ENCODE measurements at regions not wholly inside any gene's neighbourhood (a gene's known extent, or its start where the extent isn't known, plus 50 kb on each side); places are given as distances from the start of the nearest gene placed in this dataset.
"Not testable (repeated sequence)": the region's sequence is repeated elsewhere in the genome, so short reads cannot be mapped to it uniquely, and the experiment has no call there.

GRCh38 chr5:63894690-63895089, 67.6 kb downstream of the HTR1A start:
- no peak for DNase-seq (ENCODE audit: low read depth)

- no peak for DNase-seq (ENCODE audit: low read depth)
Observed at GRCh38 chr5:63878788-63879187, 83.5 kb downstream of the HTR1A start.

- no peak for DNase-seq (ENCODE audit: low read depth)
Observed at GRCh38 chr5:63877961-63878360, 84.3 kb downstream of the HTR1A start.

- no peak for DNase-seq (ENCODE audit: low read depth)
Observed at GRCh38 chr5:63860379-63860778, 101.9 kb downstream of the HTR1A start.

- DNase-seq (ENCODE audit: low read depth) = no peak
Observed at GRCh38 chr5:63854076-63854475, 108.2 kb downstream of the HTR1A start.

- no peak for DNase-seq (ENCODE audit: low read depth)
Observed at GRCh38 chr5:63843190-63843589, 119.1 kb downstream of the HTR1A start.

GRCh38 chr5:63837437-63837836, 124.8 kb downstream of the HTR1A start:
- DNase-seq (ENCODE audit: low read depth) = no peak

GRCh38 chr5:63831381-63831780, 130.9 kb downstream of the HTR1A start:
- DNase-seq (ENCODE audit: low read depth) = no peak

- DNase-seq (ENCODE audit: low read depth) = no peak
Observed at GRCh38 chr5:63825984-63826383, 136.3 kb downstream of the HTR1A start.

- no peak for DNase-seq (ENCODE audit: low read depth)
Observed at GRCh38 chr5:63823583-63823982, 138.7 kb downstream of the HTR1A start.

GRCh38 chr5:63822614-63823013, 139.6 kb downstream of the HTR1A start:
- DNase-seq (ENCODE audit: low read depth) = no peak

GRCh38 chr5:63820577-63820976, 141.7 kb downstream of the HTR1A start:
- no peak for DNase-seq (ENCODE audit: low read depth)

- no peak for DNase-seq (ENCODE audit: low read depth)
Observed at GRCh38 chr5:63812693-63813092, 149.6 kb downstream of the HTR1A start.

- DNase-seq (ENCODE audit: low read depth) = no peak
Observed at GRCh38 chr5:63811961-63812360, 150.3 kb downstream of the HTR1A start.

- DNase-seq (ENCODE audit: low read depth) = no peak
Observed at GRCh38 chr5:63811286-63811685, 151.0 kb downstream of the HTR1A start.

- no peak for DNase-seq (ENCODE audit: low read depth)
Observed at GRCh38 chr5:63805151-63805550, 157.1 kb downstream of the HTR1A start.

- DNase-seq (ENCODE audit: low read depth) = no peak
Observed at GRCh38 chr5:63803165-63803564, 159.1 kb downstream of the HTR1A start.

- DNase-seq (ENCODE audit: low read depth) = no peak
Observed at GRCh38 chr5:63794979-63795378, 167.3 kb downstream of the HTR1A start.

- no peak for DNase-seq (ENCODE audit: low read depth)
Observed at GRCh38 chr5:63794296-63794695, 167.9 kb downstream of the HTR1A start.

- no peak for DNase-seq (ENCODE audit: low read depth)
Observed at GRCh38 chr5:63774939-63775338, 187.3 kb downstream of the HTR1A start.

- DNase-seq (ENCODE audit: low read depth) = no peak
Observed at GRCh38 chr5:63768221-63768620, 194.0 kb downstream of the HTR1A start.

GRCh38 chr5:63760965-63761364, 201.3 kb downstream of the HTR1A start:
- no peak for DNase-seq (ENCODE audit: low read depth)

- DNase-seq (ENCODE audit: low read depth) = no peak
Observed at GRCh38 chr5:63743096-63743798, 219.0 kb downstream of the HTR1A start.

GRCh38 chr5:63732880-63733279, 229.4 kb downstream of the HTR1A start:
- not testable (repeated sequence) for DNase-seq (ENCODE audit: low read depth)

Data from stromal cell of bone marrow (primary cell).